PFSK-1 (cell line): ENCODE measurements at regions not wholly inside any gene's neighbourhood (a gene's known extent, or its start where the extent isn't known, plus 50 kb on each side); places are given as distances from the start of the nearest gene placed in this dataset.

Experiments used
- FOXP2 ChIP-seq: optimal IDR thresholded peaks from 2 replicates; pipeline ENCODE3; 2011; ENCODE audit warnings: borderline replicate concordance, control low read depth, inconsistent platforms; ENCODE audit not compliant: insufficient read depth; ENCODE audit errors: extremely low read length, extremely low read depth
- POLR2AphosphoS5 ChIP-seq: IDR thresholded peaks from 2 replicates; pipeline ENCODE4 v1.6.1; 2012; ENCODE audit warnings: low read depth, mild to moderate bottlenecking, control low read depth, low read length, moderate library complexity
- REST ChIP-seq, 2 experiments: IDR thresholded peaks; 2 replicates each; pipeline versions ENCODE4 v1.6.1 to v1.8.0; 2011 to 2012; ENCODE audit warnings: low read depth in 2 of 2, low read length in 2 of 2, control low read depth in 1 of 2, inconsistent platforms in 1 of 2, mild to moderate bottlenecking in 1 of 2, moderate library complexity in 1 of 2; ENCODE audit not compliant: insufficient read depth in 1 of 2
- SIN3A ChIP-seq: IDR thresholded peaks from 2 replicates; pipeline ENCODE4 v1.6.1; 2012; ENCODE audit warnings: mild to moderate bottlenecking, low read length, moderate library complexity, borderline replicate concordance; ENCODE audit not compliant: insufficient read depth
- TAF1 ChIP-seq: IDR thresholded peaks from 2 replicates; pipeline ENCODE4 v1.6.1; 2012; ENCODE audit warnings: low read length, control low read depth, borderline replicate concordance; ENCODE audit not compliant: insufficient read depth

DNA sequence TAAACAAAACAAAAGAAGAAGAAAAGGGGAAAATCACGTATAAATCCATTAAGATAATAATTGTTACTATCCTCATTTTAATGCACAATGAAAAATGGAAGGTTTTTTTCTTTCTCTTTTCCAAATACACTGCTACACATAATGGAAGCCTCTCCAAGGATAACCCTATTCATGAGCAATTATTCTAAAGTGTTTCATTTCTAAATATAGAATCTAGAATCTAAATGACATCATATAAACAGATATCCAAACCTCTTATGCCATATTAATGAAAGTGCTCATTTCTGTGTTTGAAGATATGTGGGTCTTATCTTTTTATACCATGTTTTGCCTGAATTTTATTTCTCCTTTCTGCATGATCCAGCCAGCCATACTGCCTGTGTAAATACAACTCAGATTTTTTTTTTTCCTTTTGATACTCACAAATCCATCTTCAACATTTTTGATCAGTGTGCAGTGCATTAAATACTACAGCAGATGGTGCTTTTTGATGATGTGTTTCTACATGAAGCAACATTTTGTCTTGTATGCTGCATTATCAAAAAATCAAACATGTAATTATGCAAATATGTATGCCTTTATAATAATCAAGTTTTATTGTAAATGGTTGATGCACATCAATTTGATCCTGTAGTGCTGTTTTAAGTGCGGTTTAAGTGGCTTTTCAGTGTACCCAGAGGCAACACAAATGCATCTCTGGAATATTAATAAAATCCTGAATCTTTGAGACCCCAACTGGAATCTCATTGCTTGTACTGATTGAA is 625.6 kb upstream of the PTBP2 start:
- no peak for TF ChIP-seq FOXP2
- TF ChIP-seq POLR2AphosphoS5, result no peak
- TF ChIP-seq REST (IDR thresholded peaks at IDR 0.05; ENCODE audit: insufficient read depth in 1 of 2, low read depth in 2 of 2, low read length in 2 of 2), result no peak
- no peak for TF ChIP-seq SIN3A
- TF ChIP-seq TAF1, result no peak

DNA sequence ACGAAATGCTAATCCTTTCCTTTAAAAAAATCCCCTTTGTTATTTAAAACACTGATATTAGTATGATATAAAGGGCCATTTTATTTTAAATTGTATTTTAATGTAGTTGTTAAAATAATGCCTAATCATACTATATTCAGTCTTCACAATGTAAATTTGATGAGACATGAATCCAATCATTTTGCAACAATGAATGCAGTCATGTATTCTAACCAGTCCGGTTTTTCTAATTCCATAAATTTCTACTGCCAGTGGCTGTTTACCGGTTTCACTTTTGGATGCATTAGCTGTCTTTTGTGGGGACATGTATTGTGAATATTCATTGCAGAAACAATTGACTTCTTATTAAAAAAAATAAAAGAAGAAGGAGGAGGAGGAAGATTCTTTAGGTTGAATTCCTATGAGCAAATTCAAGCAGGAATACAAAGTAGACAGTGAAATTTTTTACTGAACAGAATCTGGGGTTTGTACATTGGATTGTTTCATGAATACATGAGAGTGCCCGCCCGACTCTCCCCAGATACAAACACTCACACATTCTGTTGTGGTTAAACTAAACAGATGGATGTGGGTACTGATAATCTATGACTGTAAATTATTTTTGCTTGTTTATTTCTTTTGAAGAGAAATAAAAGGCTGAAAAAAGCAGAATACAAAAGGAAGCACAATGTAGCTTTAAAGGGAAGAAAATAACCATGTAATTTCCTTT is 624.8 kb upstream of the PTBP2 start:
- TF ChIP-seq FOXP2 (no peak), POLR2AphosphoS5 (no peak), SIN3A (no peak), REST (IDR thresholded peaks at IDR 0.05; ENCODE audit: insufficient read depth in 1 of 2, low read depth in 2 of 2, low read length in 2 of 2) (no peak), TAF1 (no peak)

DNA sequence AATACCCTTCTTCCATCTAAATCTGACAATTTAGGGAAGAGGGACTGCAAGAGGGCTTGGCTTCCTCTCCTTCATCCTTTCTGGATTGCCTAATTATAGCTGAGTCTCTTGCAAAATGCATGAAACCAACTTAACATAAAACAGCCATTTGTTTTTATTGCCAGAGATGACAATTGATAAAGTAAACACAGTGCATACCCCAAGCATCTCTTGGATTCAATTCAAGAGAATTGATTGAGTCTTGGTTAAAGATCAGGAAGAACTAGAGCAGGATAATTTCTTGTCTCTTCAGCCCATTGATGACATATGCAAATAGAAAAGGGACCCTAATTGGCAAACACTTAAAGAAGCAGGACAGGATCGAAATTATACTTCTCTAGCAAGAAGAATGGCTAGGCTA is 617.1 kb upstream of the PTBP2 start:
- no peak for TF ChIP-seq FOXP2
- TF ChIP-seq SIN3A, result no peak
- TF ChIP-seq REST (IDR thresholded peaks at IDR 0.05; ENCODE audit: insufficient read depth in 1 of 2, low read depth in 2 of 2, low read length in 2 of 2), result no peak
- TF ChIP-seq POLR2AphosphoS5, result no peak
- TF ChIP-seq TAF1, result no peak

DNA sequence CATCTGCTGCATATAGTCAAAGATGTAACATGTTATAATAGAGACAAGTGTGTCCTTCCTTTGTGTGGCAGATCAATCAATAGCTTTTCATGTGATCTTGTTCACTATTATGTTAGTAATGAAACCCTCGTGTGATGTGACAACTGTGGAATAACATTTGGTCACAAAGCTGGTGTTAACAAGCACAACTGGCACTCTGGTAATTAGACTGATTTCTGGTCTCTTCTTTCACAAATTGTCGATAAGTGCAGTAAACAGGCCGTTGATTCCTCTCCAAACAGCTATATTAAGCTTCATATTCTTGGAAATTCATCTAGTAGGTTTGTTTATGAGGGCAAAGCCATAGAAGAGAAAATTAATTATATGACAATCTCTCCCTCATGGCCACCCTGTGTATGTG is 616.7 kb upstream of the PTBP2 start:
- no peak for TF ChIP-seq TAF1
- TF ChIP-seq POLR2AphosphoS5, result no peak
- no peak for TF ChIP-seq SIN3A
- no peak for TF ChIP-seq FOXP2
- TF ChIP-seq REST (IDR thresholded peaks at IDR 0.05; ENCODE audit: insufficient read depth in 1 of 2, low read depth in 2 of 2, low read length in 2 of 2), result no peak
